ENCODE measurements at regions not wholly inside any gene's neighbourhood (a gene's known extent, or its start where the extent isn't known, plus 50 kb on each side); places are given as distances from the start of the nearest gene placed in this dataset.

DNA sequence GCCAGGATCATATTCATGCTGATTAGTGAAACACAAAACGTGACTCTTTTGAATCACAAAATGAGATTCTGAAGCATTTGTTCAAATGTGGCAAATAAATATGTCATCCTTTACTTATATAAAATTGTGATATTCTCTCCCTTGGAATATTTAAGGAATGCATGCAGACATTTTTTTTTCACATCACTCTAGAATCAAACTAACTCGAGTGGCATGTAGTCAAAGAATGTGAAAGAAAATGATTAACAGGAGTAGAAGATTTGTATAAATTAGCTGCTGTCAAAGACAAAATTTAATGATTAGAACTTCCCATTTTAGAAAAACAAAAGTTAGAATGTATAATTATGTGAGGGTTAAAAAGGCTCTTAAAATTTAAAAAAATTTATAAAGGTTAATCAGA, 721.0 kb upstream of the FAM98A start:
- DNase-seq (ENCODE audit: low spot score), result no peak
- no peak for TF ChIP-seq FOXA2 (IDR thresholded peaks at IDR 0.05)
- no peak for TF ChIP-seq HNF4A (conservative IDR thresholded peaks at IDR 0.05)
- no peak for TF ChIP-seq YY1 (IDR thresholded peaks at IDR 0.05)
- TF ChIP-seq SP1 (IDR thresholded peaks at IDR 0.05), result no peak
- TF ChIP-seq HNF4G (IDR thresholded peaks at IDR 0.05), result no peak
- no peak for TF ChIP-seq JUND (IDR thresholded peaks at IDR 0.05)
- TF ChIP-seq, protein P1, sequence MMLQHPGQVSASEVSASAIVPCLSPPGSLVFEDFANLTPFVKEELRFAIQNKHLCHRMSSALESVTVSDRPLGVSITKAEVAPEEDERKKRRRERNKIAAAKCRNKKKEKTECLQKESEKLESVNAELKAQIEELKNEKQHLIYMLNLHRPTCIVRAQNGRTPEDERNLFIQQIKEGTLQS (IDR thresholded peaks at IDR 0.05), result no peak
- TF ChIP-seq, protein P2, sequence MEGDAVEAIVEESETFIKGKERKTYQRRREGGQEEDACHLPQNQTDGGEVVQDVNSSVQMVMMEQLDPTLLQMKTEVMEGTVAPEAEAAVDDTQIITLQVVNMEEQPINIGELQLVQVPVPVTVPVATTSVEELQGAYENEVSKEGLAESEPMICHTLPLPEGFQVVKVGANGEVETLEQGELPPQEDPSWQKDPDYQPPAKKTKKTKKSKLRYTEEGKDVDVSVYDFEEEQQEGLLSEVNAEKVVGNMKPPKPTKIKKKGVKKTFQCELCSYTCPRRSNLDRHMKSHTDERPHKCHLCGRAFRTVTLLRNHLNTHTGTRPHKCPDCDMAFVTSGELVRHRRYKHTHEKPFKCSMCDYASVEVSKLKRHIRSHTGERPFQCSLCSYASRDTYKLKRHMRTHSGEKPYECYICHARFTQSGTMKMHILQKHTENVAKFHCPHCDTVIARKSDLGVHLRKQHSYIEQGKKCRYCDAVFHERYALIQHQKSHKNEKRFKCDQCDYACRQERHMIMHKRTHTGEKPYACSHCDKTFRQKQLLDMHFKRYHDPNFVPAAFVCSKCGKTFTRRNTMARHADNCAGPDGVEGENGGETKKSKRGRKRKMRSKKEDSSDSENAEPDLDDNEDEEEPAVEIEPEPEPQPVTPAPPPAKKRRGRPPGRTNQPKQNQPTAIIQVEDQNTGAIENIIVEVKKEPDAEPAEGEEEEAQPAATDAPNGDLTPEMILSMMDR (IDR thresholded peaks at IDR 0.05; ENCODE audit: low read depth, low read length, missing input control), result no peak
- TF ChIP-seq, protein P3, sequence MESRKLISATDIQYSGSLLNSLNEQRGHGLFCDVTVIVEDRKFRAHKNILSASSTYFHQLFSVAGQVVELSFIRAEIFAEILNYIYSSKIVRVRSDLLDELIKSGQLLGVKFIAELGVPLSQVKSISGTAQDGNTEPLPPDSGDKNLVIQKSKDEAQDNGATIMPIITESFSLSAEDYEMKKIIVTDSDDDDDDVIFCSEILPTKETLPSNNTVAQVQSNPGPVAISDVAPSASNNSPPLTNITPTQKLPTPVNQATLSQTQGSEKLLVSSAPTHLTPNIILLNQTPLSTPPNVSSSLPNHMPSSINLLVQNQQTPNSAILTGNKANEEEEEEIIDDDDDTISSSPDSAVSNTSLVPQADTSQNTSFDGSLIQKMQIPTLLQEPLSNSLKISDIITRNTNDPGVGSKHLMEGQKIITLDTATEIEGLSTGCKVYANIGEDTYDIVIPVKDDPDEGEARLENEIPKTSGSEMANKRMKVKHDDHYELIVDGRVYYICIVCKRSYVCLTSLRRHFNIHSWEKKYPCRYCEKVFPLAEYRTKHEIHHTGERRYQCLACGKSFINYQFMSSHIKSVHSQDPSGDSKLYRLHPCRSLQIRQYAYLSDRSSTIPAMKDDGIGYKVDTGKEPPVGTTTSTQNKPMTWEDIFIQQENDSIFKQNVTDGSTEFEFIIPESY (IDR thresholded peaks at IDR 0.05), result no peak
- TF ChIP-seq TAF1 (conservative IDR thresholded peaks at IDR 0.05), result no peak
- TF ChIP-seq RAD21 (IDR thresholded peaks at IDR 0.05), result no peak
- TF ChIP-seq RXRA (IDR thresholded peaks at IDR 0.05), result no peak
- TF ChIP-seq GABPA (IDR thresholded peaks at IDR 0.05 in 1 of 2, conservative IDR thresholded peaks at IDR 0.05 in 1 of 2), result no peak
- TF ChIP-seq, protein P4, sequence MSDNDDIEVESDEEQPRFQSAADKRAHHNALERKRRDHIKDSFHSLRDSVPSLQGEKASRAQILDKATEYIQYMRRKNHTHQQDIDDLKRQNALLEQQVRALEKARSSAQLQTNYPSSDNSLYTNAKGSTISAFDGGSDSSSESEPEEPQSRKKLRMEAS (IDR thresholded peaks at IDR 0.05), result no peak
- TF ChIP-seq EGR1 (IDR thresholded peaks at IDR 0.05; ENCODE audit: low read depth in 2 of 2), result no peak
- TF ChIP-seq, protein P5, sequence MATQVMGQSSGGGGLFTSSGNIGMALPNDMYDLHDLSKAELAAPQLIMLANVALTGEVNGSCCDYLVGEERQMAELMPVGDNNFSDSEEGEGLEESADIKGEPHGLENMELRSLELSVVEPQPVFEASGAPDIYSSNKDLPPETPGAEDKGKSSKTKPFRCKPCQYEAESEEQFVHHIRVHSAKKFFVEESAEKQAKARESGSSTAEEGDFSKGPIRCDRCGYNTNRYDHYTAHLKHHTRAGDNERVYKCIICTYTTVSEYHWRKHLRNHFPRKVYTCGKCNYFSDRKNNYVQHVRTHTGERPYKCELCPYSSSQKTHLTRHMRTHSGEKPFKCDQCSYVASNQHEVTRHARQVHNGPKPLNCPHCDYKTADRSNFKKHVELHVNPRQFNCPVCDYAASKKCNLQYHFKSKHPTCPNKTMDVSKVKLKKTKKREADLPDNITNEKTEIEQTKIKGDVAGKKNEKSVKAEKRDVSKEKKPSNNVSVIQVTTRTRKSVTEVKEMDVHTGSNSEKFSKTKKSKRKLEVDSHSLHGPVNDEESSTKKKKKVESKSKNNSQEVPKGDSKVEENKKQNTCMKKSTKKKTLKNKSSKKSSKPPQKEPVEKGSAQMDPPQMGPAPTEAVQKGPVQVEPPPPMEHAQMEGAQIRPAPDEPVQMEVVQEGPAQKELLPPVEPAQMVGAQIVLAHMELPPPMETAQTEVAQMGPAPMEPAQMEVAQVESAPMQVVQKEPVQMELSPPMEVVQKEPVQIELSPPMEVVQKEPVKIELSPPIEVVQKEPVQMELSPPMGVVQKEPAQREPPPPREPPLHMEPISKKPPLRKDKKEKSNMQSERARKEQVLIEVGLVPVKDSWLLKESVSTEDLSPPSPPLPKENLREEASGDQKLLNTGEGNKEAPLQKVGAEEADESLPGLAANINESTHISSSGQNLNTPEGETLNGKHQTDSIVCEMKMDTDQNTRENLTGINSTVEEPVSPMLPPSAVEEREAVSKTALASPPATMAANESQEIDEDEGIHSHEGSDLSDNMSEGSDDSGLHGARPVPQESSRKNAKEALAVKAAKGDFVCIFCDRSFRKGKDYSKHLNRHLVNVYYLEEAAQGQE (IDR thresholded peaks at IDR 0.05), result no peak
- TF ChIP-seq NR2F2 (IDR thresholded peaks at IDR 0.05), result no peak
- no peak for TF ChIP-seq FOXA1 (IDR thresholded peaks at IDR 0.05)
- no peaks in the 10 kb centered on the region for H3K4me1 ChIP-seq (ENCODE audit: control insufficient read depth in 4 of 4, insufficient read depth in 4 of 4, low read length in 3 of 4)
- no peaks in the 10 kb centered on the region for H3K27me3 ChIP-seq (ENCODE audit: control insufficient read depth in 4 of 4, insufficient read depth in 4 of 4, low read length in 3 of 4)
- no peak overlapping the region for H3K9ac ChIP-seq (ENCODE audit: low read depth in 1 of 2, low read length in 2 of 2)
- no peak overlapping the region for H3K27ac ChIP-seq (ENCODE audit: low read depth in 1 of 2, low read length in 2 of 2)
- WGBS, result 63% methylated on average over 2 of the region's 2 CpGs
- no peaks in the 10 kb centered on the region for H3K9me3 ChIP-seq (ENCODE audit: control insufficient read depth in 4 of 4, low read length in 3 of 4)
- no peaks in the 10 kb centered on the region for H3K36me3 ChIP-seq (ENCODE audit: control insufficient read depth in 4 of 4, insufficient read depth in 3 of 4, low read depth in 1 of 4, low read length in 3 of 4)
- no peak overlapping the region for H3K4me3 ChIP-seq (ENCODE audit: low read depth in 1 of 3, low read length in 3 of 3)
